ENCODE measurements at regions not wholly inside any gene's neighbourhood (a gene's known extent, or its start where the extent isn't known, plus 50 kb on each side); places are given as distances from the start of the nearest gene placed in this dataset.
"Not testable (repeated sequence)": the region's sequence is repeated elsewhere in the genome, so short reads cannot be mapped to it uniquely, and the experiment has no call there.

- DNase-seq (ENCODE audit: low read depth): no peak
Measured at GRCh38 chr1:221025956-221026355, 146.7 kb downstream of the HLX start.

GRCh38 chr1:221029981-221030649 is 150.9 kb downstream of the HLX start:
- DNase-seq (ENCODE audit: low read depth): no peak

- no peak for DNase-seq (ENCODE audit: low read depth)
Measured at GRCh38 chr1:221030990-221031389, 151.7 kb downstream of the HLX start.

- DNase-seq (ENCODE audit: low read depth): no peak
Measured at GRCh38 chr1:221031458-221032203, 152.4 kb downstream of the HLX start.

- DNase-seq (ENCODE audit: low read depth): no peak
Measured at GRCh38 chr1:221032204-221032585, 153.0 kb downstream of the HLX start.

- DNase-seq (ENCODE audit: low read depth): no peak
Measured at GRCh38 chr1:221032637-221033280, 153.5 kb downstream of the HLX start.

- DNase-seq (ENCODE audit: low read depth): no peak
Measured at GRCh38 chr1:221035662-221036153, 156.5 kb downstream of the HLX start.

GRCh38 chr1:221039616-221040015 is 160.4 kb downstream of the HLX start:
- no peak for DNase-seq (ENCODE audit: low read depth)

GRCh38 chr1:221040101-221040500 is 160.9 kb downstream of the HLX start:
- DNase-seq (ENCODE audit: low read depth): no peak

- no peak for DNase-seq (ENCODE audit: low read depth)
Measured at GRCh38 chr1:221040691-221041285, 161.5 kb downstream of the HLX start.

GRCh38 chr1:221044538-221044937 is 165.3 kb downstream of the HLX start:
- DNase-seq (ENCODE audit: low read depth): no peak

- no peak for DNase-seq (ENCODE audit: low read depth)
Measured at GRCh38 chr1:221045151-221045550, 165.9 kb downstream of the HLX start.

- DNase-seq (ENCODE audit: low read depth): no peak
Measured at GRCh38 chr1:221045842-221046831, 166.9 kb downstream of the HLX start.

- DNase-seq (ENCODE audit: low read depth): not testable (repeated sequence)
Measured at GRCh38 chr1:221051391-221051790, 172.1 kb downstream of the HLX start.

- no peak for DNase-seq (ENCODE audit: low read depth)
Measured at GRCh38 chr1:221053889-221054288, 174.6 kb downstream of the HLX start.

- no peak for DNase-seq (ENCODE audit: low read depth)
Measured at GRCh38 chr1:221059506-221059905, 180.3 kb downstream of the HLX start.

- no peak for DNase-seq (ENCODE audit: low read depth)
Measured at GRCh38 chr1:221063651-221064050, 184.4 kb downstream of the HLX start.

GRCh38 chr1:221066351-221067001 is 187.2 kb downstream of the HLX start:
- DNase-seq (ENCODE audit: low read depth): no peak

GRCh38 chr1:221067721-221068120 is 188.5 kb downstream of the HLX start:
- no peak for DNase-seq (ENCODE audit: low read depth)

GRCh38 chr1:221069178-221069903 is 190.1 kb downstream of the HLX start:
- DNase-seq (ENCODE audit: low read depth): no peak

All from fibroblast of the conjunctiva (primary cell).